ENCODE measurements at regions not wholly inside any gene's neighbourhood (a gene's known extent, or its start where the extent isn't known, plus 50 kb on each side); places are given as distances from the start of the nearest gene placed in this dataset.

DNA sequence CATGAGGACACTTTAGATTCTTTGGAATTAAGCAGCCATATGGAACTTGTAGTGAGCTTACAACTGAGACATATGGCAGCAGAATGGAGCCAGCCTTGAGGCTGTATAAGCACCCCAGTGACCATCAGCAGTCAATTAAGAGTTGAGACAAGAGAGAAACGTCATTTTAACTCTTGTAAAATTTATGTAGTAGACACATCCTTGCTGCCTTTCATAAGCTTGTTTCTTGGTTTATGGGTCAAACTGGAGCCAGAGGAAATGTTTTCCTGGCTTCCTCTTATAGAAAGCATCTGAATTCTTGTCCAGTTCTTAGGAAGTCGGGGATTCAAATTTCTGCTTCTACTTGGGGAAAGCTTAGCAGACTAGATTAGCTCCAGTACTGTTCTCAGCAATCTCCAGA is 745.1 kb upstream of the MARCKS start:
- no peak for DNase-seq

DNA sequence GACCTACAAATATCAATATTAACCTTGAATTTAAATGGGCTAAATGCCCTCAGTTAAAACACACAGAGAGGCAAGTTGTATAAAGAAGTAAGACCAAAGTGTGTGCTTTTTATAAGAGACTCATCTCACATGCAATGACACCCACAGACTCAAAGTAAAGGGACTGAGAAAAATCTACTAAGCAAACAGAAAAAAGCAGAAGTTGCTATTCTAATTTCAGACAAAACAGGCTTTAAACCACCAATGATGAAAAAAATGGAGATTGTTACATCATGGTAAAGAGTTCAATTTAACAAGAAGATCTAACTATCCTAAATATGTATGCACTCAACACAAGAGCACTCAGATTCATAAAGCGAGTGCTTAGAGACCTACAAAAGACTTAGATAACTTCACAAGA is 741.9 kb upstream of the MARCKS start:
- DNase-seq, result no peak

DNA sequence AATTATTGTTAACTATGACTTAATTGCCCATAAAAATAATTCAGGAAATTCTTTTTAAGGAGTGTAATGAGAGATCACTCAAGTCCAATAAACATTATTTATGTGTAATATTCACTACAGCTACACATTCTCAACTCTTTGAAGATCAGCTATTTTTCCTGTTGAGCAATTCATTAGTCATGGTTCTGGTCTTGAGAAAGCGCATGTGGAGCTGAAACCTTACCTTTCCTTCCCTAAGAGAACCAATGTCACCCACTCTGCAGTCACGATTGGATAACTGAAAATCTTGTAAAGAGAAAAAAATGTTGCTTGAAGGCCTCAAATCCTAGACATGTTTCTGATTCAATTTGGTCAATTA is 736.9 kb upstream of the MARCKS start:
- no peak for DNase-seq

DNA sequence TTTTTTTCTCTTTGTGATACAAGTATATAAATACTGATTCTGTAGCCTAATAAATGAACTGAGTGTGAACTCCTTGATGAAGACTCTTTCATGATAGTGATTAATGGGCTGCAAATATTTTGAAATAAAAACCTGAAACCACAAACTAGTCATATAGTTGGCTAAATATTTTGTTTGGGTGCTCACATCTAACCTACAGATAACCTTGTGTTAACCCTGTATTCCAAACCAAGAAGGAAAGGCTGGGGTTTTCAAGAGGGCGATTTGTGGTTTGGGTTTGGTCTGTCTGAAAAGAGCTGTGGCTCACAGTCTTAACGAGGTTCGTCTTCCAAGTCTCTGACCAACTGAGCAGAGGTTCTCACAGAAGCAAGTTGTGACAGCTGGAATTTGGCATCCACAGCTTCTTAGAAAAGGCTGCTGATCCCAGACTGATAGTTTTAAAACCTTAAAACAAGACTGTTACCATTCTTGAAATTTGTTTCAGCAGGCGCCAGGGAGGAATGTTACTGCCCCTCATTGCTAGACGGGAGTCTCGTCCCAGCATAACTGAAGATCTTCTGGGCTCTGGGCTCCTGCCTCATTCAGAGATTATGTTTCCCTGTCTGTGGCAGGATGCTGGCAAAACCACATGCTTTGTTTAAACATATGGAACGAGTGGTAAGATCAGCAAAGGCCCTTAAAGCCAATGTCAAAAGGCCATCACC is 736.4 kb upstream of the MARCKS start:
- DNase-seq, result no peak

DNA sequence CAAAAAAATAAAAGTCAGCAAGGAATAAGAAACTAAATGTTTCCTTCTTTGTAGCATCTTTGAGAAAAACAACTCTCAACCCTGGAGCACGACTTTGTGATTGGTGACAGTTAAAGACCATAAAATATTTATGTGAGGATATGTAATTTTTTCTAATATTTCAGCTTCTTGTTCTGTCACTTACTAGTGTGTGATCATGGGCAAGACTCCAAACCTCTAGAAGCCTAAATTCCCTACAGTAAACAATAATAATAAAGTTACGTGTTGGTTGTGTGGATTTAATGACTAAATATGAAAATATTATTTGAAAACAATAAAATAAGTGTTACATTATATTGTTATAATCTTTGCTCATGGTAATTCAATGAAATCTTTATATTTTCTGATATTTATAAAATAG is 735.6 kb upstream of the MARCKS start:
- no peak for DNase-seq

DNA sequence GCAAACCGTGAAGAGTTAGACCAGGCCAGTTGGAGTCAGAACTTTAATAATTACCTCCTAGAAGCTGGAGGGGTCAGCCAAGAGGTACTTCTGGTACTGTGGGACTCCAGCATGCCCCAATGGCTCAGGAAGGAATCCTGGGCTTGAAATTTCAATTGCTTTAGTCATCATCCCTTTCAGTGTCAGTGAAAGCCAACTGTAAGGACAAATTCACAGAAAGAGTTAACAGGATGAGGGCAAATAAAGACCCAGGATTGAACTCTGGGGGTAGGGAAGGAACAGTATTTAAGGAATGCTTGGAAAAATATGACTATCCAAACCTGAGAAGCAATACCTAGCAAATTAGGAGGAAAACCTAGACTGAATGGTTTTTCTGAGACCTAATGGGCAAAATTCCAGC is 735.1 kb upstream of the MARCKS start:
- DNase-seq, result no peak

DNA sequence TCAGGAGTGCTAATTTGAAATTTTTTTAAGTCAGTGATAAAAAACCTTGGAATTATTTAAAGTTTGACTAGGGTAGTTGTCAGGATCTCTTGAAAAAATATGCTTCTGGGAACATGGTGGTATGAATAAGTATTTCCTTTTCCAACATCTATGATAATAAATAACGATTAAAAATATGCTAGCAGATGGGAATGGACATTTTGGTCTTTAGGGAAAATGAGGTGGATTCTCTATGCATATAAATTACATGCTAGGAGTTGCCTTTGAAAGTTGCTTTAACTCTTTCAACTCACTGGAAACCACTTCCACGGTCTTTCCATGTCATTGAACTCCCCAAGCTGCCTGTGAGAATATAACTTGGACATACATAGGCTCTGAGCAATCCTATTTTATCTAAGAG is 731.5 kb upstream of the MARCKS start:
- DNase-seq, result no peak

DNA sequence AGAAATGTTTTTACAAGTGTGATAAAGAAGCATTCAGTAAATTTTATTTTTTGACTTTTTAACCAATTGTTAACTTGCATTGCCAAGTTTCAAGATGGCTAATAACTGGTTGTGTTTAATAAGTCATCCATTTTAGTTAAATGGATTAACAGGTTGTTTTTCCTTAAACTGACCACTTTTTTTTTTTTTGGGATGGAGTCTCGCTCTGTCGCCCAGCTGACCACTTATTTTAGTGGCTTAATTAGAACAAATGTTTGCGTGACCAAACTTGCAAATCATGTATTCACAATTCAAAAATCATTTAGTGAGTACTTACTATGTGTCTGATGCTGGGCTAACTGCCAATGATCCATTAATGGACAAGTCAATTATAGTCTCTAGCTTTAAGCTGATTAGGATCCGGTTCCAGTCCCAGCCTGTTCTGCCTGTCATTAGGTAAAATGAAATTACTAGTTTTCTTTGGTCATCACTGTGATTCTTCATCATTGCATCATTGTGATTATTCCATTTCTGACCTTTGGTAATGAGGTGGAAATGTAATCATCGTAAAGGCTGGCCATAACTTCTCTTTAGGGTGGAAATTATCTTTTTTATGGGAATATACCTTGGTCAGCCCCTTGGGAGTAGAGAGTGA is 729.2 kb upstream of the MARCKS start:
- DNase-seq, result no peak

DNA sequence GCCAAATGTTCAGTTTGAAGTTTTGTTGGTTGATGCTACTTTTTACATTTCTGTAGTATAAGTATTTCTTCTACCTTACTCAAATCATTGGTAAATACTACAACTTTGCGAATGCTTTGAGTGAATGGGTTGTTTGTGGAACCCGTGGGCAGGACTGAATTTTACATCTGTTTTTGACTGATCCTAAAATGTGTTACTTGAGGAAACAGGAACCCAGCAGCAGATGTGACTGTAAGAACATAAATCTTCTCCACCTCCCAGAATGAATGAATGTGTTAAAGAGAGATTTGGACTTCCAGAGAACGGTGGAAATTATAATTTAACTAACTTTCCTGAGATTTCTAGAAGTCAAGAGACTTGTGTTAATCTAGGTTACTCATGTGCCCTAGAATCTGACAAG is 728.5 kb upstream of the MARCKS start:
- DNase-seq, result no peak

DNA sequence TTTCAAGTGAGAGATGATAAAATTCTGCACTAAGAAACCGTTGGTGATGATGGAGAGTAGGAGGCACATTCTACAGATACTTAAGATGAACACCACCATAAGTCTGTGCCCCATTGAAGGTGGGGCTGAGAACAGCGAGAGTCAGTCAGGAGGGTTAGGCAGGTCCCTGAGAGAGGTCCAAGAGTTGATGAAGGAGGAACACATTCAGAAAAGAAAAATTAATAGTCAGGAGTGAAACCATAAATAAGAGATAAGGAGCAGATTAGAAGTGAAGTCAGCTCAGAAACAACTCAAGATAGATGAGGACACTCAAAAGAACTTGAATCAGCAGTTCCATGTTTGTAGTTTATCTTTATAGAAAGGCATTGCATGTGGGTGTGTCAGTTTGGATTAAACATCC is 727.2 kb upstream of the MARCKS start:
- DNase-seq, result no peak

DNA sequence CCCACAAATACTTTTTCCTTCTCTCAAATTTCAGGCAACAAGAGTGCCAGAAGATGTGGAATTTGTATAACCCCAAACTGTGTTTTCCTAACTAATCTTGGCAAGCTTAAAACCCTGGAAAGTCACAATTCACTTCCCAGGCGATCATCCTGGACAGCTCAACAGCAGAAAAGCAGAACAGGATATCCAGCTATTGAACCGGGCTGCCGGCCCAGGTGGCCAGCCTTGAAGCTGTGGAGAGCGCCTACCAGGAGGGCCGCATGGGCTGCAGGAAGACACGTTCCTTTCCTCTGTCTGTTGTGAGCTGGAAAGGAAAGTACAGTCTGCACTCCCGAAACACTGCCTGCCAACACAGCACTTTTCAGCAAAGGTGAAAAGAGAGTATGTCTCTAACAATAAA is 719.7 kb upstream of the MARCKS start:
- no peak for DNase-seq

DNA sequence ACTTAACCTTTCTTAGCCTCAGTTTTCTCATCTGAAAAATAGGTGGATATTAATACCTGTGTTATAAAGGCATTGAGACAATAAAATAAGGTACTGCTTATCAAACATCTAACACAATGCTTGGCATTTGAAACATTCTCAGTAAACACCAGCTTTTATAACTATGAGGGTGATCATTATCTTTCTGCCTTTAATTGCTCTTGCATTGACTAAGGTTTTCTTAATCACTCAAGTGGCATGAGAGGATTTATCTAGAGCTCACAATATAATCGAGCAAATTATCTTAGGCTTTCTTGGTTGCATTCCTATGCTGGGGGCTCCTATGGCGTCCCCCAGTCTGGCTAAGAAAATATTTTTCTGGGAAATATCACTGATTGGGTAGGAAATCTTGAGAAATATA is 716.4 kb upstream of the MARCKS start:
- no peak for DNase-seq

DNA sequence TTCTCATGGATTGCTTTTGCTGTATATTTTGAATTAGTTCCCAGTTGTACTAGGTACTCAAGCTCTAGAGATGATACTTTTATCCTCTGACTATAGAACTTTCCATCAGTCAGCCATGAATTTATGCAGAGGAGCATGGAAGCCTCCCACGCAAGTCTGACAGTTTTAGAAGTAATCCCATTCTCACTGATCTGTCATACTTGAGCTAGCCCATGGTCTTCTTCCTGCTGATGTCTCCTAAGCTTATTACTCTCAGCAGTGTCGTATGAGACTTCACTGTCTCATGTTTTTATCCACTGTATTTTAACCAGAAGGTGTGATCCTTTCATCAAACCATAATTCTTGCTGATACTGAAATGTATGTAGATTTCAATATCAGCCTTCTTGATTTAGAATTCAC is 715.2 kb upstream of the MARCKS start:
- no peak for DNase-seq

DNA sequence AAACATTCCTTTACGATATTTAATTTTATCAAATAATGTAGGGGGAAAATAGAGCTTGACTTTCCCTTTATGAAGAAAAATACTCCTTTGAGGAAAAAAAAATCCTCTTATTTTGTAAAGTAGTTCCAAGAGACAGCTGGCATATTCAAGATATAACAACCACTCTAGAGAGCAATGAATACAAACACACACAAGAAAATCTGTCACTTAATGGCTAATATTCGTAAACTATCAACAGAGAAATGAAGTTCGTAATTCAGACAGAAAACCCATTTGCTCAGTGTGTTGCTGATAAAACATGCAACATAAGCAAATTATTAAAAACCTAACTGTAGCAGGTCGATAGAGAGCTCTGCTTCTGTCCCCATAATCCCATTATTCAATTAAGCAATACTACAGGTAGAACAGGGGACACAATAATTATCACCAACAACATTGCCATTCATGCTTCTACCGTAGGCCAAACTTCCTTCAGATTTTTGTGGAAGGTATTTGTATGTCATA is 714.4 kb upstream of the MARCKS start:
- DNase-seq, result no peak

DNA sequence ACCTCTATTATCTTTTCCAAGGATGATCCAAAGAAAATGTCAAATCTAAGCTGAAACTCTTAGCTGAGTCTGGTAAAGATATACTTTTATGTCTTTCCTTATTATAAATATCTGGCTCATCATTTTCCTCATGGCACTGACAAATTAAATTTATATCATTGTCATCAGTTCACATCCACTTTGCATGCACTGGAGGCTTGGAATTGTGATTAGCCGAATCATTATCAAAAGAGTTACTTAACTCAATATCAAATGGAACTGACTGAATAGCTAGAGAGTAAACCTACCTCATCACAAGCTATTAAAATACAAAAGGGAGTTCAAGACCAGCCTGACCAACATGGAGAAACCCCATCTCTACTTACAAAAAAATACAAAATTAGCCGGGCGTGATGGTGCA is 713.9 kb upstream of the MARCKS start:
- no peak for DNase-seq

DNA sequence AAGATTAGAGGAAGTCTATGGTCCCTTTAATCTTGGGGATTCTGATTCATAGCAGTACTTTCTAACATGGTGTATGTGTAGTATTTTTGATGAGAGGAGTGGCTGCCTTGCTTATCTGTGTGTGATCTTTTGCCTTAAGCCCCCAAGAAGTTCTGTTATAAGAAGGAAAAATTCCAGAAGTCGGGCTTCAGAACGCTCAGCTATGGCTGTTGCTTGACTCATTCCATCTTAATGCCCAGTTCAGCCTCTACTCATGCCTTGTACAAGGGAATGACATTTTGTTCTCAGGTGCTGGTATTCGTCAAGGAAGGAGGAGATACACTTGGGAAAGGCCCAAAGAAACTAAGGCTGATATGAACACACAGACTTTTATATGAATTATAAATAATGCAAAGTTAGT is 713.0 kb upstream of the MARCKS start:
- no peak for DNase-seq

DNA sequence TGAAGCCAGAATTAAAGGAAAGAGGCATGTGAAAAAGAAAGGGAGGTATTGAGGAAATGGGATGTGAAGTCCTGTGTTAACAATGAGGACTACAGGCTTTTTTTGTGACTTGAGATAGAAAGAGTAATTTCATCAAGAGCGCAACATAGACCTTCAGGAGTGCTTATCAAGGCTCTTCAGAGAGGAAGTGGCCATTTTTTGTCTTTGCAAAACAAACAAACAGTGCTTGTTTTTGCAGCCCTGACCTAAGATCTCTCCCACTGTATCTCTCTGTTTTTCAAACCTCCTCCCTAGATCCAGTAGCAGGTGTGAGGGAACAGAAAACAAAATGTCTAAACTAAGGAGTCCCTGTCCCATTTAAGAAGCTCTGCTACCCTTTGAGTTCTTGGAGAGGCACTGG is 710.3 kb upstream of the MARCKS start:
- no peak for DNase-seq

DNA sequence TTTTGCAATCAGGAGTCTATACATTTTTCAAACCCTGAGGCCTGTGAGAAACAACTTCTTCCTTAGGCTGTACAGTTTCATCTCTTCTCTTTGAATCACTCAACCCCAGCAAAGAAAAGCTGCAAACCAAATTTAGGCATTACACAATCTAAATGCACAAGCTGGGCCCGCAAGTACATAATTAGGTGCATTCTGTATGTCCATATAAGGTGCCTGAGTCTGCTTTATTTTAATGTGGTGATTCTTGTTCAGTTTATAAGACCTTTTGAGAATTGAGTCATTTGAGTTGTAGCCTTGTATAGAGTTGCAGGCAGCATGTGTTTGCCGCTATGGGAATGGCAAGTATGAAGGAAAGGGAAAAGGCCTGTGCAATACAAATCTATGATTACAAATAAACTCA is 709.6 kb upstream of the MARCKS start:
- DNase-seq, result no peak

DNA sequence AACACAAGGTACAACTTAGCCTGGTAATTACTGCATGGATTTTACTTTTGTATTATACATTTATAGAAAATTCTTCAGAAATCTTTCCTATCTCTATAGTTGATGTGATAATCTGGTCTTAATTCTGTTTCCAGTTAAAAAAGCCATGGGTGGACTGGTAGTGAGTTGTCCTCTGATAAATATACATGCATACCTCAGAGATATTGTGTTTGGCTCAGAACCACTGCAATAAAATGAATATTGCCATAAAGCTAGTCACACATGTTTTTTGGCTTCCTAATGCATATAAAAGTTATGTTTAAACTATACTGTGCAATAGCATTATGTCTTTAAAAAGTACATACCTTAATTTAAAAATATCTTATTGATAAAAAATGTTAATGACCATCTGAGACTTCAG is 708.6 kb upstream of the MARCKS start:
- DNase-seq, result no peak

DNA sequence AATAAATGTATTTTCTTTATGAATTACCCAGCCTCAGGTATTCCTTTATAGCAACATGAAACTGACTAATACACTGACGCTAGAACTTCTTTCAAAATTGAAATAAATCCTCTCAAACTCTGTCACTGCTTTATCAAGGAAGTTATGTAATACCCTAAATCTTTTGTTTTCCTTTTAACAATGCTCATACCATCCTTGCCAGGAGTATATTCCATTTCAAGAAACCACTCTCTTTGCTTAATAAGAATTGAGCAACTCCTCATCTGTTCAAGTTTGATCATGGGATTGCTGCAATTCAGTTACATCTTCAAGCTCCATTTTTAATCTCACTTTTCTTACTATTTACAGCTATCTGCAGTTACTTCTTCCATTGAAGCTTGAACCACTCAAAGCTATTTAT is 707.6 kb upstream of the MARCKS start:
- DNase-seq, result no peak

DNA sequence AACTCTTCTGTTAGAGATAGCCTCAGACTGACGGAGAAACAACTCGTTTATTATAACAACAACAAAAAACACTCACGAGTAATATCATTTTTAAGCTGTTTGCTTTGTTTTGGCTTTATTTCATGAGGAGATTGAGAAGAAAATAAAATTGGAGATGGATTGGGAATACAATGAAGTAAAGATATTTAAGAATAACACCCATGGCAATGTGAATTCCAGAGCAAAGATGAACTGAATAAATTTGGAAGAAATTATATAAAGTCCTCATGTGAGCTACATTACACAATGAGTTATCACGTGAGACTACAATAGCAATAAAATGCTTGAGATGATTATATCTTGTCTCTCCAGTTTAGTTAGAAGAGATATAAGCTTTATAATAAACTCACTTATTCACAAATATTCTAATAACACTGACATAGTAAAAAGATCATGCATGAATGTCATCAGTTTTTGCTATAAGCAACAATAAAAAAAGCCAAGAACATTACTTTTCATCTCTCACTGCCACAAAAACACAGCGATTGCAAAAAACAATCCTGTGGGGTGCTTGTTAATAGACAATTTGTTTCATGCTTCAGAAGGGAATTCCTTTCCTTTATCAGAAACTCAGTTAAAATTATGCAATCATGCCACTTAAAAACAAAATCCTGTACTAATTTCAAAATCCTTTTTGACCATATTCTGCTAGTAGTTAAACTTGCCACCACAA is 696.7 kb upstream of the MARCKS start:
- no peak for DNase-seq

DNA sequence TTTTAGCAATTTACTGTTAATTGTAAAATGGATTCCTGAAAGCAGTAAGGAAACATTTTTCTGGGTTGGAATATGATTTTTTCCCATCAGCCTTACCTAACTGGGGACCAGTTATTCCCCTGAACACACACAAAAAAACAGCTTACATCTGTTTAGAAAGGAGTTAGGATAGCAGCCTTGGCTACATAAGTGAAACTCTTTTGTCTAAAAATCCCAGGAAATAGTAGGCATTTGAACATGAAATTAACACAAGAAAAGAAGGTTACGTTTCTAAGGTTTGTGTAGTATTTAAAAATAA is 696.2 kb upstream of the MARCKS start:
- no peak for DNase-seq

DNA sequence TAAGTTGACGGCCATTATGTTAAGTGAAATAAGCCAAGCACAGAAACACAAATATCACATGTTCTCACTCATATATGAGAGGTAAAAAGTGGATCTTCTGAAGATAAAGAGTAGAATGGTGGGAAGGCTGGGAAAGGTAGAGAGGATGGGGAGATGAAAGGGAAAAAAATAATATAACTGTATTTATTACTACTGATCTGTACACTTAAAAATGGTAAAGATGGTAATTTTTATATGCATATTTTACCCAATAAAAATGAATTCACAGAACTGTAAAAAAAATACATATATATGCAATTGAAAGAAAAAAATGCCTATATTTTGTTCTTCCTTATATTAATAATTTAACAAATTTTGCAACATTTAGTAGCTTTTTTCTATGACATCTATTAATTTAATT is 694.4 kb upstream of the MARCKS start:
- no peak for DNase-seq

DNA sequence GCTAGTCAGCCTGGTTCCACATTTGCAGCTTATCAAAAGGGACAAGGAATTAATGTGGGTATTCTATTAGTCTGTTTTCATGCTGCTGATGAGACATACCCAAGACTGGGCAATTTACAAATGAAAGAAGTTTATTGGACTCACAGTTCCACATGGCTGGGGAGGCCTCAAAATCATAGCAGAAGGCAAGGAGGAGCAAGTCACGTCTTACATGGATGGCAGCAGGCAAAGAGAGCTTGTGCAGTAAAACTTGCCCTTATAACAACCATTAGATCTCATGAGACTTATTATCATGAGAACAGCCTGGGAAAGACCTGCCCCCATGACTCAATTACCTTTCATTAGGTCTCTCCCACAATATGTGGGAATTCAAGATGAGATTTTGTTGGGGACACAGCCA is 689.1 kb upstream of the MARCKS start:
- DNase-seq, result no peak

DNA sequence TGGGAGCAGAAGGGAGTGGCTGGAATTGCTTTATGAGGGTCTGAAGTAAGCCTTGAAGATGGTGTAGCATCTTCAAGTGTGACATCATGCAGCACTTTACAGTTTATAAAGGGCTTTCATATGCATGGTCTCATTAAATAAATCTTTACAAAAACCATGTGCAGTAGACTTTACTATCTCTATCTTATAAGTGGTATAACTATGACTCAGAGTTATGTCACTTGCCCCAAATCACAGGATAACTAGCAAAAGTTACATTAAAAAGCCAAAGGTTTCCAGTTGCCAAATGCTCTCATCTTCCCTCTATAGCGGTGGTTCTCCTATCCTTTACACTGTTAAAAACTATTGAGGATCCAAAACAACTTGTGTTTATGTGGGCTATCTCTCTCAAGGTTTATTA is 687.7 kb upstream of the MARCKS start:
- no peak for DNase-seq
